HG02884 (cell line): ENCODE measurements at regions not wholly inside any gene's neighbourhood (a gene's known extent, or its start where the extent isn't known, plus 50 kb on each side); places are given as distances from the start of the nearest gene placed in this dataset.
"Not testable (repeated sequence)": the region's sequence is repeated elsewhere in the genome, so short reads cannot be mapped to it uniquely, and the experiment has no call there.

Experiments used
- ATAC-seq: cut with Tn5 transposase; IDR thresholded peaks from one replicate; pipeline ENCODE4 v1.9.1; 2021; ENCODE audit warnings: mild to moderate bottlenecking, moderate library complexity; ENCODE audit not compliant: unreplicated experiment

DNA sequence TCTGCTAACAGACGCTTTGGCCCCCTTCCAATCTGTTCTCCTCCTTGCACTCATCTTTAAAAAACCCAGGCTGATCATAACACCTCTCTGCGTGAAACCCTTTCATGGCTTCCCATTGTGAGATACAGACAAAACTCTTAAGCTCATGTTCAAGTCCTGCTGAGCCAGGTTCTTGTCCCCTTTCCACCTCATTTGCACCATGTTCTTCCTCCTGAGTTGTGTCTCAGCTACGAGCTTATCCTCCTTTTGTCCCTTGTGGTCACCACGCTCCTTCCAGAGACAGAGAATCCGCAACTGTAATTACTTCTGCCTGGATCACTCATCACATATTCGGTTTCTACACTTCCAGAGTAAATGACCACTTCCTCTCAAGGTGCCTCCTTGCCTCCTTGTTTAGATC, 238.8 kb downstream of the ACTR3 start:
- no peak for ATAC-seq

DNA sequence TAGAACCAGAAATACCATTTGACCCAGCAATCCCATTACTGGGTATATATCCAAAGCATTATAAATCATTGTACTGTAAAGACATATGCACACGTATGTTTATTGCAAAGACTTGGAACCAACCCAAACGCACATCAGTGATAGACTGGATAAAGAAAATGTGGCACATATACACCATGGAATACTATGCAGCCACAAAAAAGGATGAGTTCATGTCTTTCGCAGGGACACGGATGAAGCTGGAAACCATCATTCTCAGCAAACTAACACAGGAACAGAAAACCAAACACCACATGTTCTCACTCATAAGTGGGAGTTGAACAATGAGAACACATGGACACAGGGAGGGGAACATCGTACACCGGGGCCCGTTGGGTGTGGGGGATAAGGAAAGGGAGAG, 242.2 kb downstream of the ACTR3 start:
- ATAC-seq: not testable (repeated sequence)

DNA sequence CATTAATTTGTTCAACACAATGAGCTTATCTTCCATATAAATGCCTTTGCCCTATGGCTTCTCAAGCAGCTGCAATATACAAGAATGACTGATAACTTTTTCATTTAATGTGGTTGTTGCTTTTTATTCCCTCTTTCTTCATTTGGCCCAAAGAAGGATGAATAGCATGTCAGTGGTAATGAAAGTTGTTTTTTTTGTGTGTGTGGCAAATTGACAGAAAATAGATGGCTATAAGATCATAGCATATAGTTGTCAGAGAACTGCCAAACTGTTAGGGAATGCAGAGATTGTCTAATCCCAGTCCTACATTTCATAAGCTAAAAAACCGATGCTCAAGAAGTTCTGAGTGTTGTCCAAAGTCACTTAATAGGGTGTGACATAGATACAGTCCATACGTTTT, 244.3 kb downstream of the ACTR3 start:
- no peak for ATAC-seq

DNA sequence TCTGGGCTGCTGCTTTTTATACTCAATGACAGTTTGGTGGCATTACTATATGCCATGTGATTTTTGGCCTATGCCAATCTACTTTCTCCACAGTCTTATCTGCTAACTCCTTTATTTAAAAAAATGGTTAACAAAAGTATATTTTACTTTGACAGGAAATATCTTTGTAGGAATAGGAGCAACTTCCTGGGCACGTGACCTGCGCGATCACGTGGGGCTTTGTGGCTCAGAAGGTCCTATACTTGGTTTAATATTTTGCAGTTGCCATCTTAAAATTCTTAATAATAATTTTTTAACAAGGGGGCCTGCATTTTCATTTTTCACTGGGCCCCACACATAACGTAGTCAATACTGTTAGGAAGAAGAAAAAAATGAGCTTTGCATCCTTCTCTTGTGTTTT, 249.7 kb downstream of the ACTR3 start:
- no peak for ATAC-seq

DNA sequence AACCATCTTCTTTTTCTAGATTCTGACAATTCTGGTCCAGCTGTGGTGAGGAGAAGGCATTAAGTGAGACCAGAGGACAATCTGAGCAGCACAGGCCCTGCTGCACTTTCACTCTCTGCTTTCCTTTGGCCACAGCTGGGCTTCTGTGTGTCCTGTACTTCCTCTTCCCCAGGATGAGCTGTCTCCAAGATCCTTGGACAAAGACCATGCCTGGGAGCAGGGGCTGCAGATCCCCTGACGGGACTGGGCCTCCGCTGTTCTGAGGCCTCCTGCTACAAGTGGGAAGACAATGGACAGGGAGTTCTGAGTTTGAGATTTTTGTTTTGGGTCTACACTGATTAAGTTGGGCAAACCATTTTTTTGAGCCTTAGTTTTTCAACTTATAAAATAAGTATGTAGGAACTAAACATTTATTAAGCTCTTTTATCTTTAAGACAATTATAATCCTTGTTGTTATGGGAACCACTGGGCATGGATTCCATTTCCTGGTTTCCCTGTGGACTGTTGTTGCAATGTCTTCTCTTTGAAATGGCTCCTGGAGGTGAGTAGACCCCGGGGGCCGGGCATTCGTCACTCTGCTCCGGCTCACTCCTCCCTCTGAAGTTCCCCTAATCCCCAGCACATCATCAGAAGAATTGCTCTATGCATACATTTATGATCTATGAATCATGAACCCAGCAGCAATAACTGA, 266.6 kb downstream of the ACTR3 start:
- no peak for ATAC-seq

DNA sequence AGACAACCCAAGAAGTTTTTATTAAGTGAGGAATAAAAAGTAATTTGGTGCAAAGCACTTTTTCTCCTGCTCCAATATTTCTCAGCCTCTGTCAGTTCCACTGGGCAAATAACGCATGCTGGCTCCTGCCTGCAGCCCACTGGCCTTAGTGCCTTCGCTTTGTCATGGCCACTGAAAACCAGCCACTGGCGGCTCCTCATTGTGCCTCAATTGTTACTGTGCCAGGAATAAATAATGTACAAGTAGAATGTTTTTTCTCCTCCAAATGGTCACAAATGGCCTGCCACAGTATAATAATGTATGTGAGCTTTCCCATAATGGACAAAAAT, 267.1 kb downstream of the ACTR3 start:
- no peak for ATAC-seq

DNA sequence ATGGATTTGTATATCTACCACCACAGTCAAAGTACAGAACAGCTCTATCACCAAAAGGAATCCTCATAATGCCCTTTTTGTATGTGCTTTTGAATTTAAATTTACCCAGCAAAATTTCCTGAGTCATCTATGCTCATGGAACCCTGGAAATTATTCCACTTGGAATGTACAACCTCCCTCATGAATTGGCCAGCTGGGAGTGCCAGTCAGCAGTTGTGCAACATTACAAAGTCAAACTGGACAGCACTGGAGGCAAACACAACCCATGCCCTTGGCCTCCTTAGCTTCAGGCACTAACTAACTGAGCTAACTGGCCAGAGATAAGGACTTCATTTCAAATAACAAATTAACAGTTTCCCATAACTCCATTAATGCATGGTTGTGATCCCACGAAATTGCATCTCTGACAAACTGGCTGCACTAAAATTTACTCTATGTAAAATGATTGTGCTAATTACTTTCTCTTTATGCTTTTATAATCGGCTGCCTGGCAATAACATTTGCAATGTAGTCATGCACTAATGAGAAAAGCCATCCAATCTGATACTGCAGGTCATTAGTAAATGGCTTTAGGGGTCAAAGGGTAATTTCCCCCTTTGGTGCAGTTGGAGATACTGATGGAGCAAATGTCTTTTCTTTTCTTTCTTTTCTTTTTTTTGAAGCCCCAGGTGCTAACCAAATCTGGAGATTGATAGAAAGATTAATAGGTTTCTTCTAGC, 270.5 kb downstream of the ACTR3 start:
- no peak for ATAC-seq

DNA sequence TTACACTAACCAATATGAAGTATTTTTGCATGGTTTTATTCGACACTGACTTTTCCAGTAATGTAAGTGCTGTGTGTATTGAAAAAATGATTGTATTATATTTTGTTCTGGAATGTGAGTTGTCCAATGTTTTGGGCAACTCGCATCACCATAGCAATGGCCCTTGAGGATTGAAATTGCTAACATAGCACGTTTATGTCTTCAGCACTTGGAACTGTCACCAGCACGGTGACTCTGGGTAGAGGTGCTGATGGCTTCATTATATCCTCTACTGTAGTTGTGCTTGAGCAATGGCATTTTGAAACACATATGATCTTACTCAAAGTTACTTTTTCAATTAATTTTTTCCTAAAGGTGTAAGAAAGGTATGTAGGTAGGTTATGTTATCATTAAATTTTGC, 271.5 kb downstream of the ACTR3 start:
- no peak for ATAC-seq

DNA sequence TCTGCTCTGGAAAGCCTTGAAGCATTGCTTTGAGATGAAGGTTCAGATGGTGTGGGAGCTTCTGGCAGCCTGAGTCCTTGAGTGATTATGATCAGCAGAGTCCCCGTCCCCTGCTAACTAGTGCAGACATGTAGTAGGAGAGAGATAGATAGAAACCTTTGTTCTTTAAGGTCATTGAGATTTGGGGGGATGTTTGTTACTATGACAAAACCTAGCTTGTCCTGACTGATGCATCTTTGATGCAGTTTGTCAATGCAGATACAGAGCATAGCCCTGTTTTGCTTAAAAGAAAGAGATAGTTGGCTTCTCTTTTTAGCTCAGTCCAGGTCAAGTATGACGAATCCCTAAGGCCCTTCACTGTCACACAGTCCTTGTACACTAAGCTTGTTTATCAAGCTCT, 274.6 kb upstream of the DPP10 start:
- ATAC-seq: no peak

DNA sequence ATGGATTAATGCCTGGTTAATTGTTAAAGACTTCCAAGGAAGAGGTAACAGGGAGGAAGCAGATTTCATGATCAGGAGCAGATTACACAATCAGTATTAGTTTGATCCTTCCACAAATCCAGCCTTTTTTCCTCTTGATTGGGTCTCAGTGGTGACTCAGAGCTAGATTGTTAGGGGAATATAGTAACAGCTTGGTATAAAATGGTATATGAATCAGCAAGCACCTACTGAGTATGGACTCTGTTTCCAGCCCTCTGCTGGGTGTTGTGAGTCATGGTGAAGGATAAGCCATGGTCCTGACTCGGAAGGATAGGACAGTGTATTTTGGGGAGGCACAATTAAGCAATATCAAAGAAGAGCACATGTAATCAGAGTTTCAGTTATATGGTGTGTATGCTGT, 272.4 kb upstream of the DPP10 start:
- no peak for ATAC-seq

DNA sequence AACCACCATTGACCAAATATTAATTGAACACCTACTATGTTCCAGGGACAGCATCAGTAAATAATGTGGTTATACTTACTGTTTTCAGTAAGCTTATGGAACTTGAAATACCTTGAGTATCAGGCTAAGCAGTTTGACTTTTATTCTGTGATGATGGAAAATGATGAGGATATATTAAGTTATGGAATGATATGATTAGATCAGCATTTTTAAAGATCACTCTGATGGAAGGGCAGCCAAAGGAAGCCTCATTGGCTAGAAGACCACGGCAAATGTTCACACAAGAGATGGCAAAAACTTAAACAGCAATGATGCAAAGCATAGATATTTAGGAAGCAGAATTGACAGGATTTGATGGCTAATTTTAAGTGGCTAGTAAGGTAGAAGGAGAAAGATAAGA, 266.9 kb upstream of the DPP10 start:
- ATAC-seq: no peak

DNA sequence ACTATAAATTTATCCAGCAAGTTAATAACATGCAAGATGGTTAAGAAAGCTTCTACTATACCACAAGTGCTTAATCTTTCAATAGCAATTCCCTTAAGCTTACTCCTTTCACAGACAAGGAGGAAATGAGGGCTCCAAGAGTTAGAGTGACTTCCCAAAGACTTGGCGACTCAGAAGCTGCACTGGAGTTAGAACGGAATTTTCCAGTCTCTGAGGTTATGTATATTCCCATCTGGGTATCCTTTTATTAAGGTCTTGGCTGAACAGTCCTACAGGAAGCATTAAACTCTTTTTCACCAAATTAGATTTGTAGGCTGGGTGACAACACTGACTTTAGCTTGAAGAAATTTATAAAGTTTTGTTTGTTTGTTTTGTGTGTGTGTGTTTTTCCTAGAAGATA, 256.9 kb upstream of the DPP10 start:
- no peak for ATAC-seq

DNA sequence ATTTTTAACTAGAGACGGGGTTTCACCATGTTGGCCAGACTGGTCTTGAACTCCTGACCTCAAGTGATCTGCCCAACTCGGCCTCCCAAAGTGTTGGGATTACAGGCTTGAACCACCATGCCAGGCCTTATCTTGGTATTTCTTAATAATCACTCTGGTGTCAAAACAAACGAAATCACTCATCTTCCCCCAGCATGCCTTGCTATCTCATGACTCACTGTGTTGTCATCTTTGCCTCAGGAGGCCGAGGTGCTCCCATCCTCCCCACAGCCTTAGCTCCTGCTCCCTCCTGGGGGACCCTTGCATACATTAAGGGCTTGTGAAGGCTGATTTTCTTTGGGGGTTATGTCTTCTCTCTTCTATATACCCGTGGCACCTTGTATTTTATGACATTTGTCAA, 250.1 kb upstream of the DPP10 start:
- no peak for ATAC-seq

DNA sequence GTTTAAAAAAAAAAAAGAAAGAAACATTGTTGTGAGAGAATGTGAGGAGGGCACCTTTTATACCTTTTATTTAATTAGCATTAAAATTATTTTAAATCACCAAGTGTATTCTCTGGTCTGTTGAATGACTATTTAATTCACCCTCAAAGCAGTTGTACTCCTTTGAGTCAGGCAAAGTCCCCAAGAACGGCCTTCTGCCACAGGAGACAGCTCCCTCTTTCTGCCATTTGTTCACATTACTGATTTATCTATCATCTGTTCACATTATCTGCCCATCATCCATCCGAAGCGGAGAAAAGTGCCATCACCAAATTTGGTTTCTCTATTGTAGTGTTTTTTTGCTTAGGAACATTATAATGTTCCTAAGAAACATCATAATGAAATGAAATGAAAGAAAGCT, 240.7 kb upstream of the DPP10 start:
- ATAC-seq: no peak

DNA sequence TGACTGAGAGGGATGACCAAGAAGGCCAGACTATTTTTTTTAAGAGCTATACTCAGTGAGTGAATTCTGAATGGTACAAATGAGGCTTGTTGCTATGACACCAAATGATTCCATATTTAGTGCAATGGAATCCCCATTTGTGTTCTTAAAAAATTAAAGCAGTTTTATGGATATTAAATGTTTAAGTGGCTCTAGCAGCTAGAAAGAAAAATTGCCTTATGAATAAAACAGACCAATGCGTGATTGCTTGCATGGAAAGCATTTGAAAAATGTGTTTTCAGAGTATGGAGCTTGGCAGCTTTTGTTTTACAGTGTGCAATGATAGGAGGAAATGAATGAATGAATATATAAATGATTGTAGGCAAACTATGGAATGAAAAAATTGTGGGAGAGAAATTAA, 238.8 kb upstream of the DPP10 start:
- ATAC-seq: no peak

DNA sequence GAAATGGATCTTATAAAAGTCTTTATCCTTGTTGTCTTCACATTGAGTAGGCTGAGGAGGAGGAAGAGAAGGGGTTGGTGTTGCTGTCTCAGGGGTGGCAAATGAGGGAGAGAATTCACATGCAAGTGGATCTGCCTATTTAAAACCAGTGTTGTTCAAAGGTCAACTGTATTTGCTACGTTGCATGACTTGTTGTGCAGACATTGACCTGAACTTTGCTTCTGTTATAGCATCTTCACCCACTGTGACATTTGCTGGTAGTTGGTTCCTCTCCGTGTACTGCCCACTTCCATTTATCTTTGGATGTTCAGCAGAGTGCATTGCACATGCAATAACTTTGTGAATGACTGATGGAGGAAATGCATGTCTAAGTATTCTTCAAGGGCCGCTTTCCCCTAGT, 228.6 kb upstream of the DPP10 start:
- no peak for ATAC-seq

DNA sequence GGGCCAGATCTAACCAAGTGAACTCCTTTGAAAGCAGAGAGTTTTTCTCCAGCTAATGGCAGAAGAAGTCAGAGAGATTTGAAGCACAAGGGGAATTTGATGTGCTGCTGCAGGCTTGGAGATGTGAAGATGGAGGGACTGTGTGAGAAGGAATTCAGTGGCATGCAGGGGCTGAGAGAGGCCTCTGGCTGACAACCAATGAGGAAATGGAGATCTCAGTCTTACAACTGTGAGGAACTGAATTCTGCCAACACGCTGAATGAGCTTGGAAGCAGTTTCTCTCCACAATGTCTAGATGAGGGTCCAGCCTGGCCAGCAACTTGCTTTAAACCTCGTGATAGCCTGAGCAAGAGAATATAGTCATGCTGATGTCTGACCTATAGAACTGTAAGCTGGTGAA, 224.1 kb upstream of the DPP10 start:
- ATAC-seq: no peak

DNA sequence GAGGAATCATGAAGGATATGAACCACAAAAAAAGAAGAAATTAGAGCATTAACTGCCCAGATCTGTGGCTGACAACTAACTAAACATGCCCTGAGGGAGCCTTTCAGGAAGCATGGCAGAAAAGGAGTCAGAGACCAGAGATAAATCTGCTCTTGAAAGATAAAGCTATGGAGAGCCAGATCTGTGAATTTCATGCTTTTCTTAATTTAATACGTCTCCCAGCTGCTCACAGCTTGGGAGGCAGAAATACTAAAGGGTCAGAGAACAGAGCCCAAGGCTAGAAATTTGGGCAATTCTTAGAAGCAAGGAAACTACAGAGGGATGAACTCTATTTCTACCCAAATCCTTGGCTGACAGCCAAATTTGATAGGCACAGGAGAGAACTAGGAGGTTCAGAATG, 223.0 kb upstream of the DPP10 start:
- no peak for ATAC-seq

DNA sequence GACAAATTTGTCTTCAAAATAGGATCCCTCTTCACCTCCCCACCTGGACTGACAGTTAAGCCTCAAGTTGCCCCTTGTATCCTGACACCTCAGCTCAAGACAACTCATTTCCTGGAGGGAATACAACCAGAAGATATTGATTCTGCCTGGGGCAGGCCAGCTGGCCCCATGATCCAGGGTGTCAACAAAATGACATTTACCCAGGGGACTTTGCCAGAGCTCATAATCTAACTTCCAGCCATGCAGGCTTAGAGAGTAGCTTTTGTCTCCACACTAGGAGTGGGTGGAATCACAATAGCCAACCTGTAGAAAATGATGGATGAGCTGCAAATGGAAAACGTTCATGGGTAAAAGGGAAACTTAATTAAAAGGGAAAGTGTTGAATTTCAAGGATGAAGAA, 220.1 kb upstream of the DPP10 start:
- ATAC-seq: no peak

DNA sequence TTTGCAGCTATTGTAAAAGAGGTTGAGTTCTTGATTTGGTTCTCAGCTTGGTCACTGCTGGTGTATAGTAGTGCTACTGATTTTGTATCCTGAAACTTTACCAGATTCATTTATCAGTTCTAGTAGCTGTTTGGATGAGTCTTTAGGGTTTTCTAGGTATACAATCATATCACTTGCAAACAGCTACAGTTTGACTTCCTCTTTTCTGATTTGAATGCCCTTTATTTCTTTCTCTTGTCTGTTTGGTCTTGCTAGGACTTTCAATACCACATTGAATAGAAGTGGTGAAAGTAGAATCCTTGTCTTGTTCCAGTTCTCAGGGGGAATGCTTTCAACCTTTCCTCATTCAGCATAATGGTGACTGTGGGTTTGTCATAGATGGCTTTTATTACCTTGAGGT, 210.5 kb upstream of the DPP10 start:
- no peak for ATAC-seq

DNA sequence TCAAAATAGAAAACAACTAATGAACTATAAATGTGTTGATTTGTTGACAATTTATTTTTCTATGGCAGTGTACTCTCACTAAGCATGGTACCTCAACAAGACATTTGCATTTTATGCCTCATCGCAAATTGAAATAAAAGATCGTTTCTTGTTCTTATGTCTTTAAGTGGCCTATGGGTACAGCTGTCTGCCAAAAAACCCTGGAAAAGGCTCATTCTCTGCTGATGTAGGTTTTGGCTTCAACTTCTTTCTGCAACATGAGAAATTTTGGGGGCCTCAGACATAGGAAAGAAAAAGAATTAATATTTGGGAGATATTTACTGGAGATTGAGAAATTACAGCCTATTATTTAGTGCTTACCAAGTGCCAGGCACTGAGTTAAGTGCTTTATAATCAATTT, 205.1 kb upstream of the DPP10 start:
- no peak for ATAC-seq

DNA sequence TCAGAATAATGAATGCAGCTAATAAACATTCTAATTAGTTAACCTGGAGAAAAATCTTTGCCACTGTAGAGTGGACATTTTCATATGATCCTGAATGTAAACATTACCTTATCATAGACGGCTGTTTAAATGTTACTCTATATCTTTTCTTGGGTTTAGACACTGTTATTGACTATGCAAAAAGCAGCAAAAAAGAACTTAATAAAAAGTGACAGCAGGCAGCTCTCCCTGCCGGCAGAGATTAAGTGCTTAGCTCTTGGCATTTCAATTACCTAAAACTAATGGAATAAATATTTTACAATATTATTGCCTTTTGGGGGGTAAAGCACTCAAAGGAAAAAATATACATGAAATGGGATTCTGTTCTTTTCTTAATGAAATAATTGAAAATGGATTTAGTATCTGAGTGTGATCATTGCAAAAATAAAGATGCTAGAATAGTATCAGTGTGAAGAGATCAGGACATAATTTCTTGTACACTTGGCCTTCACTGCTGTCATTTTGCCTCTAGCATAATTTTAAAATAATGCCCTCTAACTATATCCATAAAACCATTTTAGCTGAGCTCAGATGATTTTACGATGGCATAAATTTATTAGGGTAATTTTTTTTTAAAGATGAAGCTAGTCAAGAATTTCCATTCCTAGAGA, 203.4 kb upstream of the DPP10 start:
- no peak for ATAC-seq

DNA sequence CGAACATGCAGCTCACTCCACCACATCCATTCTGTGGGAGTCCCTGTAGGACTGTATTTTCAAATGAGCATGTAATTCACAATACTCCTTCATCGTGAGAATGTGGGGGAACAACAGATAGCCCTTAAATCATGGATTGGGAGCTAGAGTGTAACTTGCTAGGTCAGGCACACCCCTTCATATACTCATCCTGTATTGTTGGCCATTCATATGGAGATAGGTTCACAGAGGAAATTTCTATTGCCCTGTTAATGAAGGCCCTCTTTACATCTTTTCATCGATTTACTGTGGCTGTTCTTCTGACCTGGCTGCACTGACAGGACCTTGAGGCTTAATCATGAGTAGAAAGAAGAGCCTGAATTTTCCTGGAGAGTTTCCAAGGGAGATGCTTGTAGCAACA, 193.8 kb upstream of the DPP10 start:
- no peak for ATAC-seq
